HG03095 (cell line): ENCODE measurements at regions not wholly inside any gene's neighbourhood (a gene's known extent, or its start where the extent isn't known, plus 50 kb on each side); places are given as distances from the start of the nearest gene placed in this dataset.
"Not testable (repeated sequence)": the region's sequence is repeated elsewhere in the genome, so short reads cannot be mapped to it uniquely, and the experiment has no call there.

Source experiments
- ATAC-seq: cut with Tn5 transposase; IDR thresholded peaks from one replicate; pipeline ENCODE4 v1.9.1; 2021; ENCODE audit warnings: moderate library complexity; ENCODE audit not compliant: unreplicated experiment

DNA sequence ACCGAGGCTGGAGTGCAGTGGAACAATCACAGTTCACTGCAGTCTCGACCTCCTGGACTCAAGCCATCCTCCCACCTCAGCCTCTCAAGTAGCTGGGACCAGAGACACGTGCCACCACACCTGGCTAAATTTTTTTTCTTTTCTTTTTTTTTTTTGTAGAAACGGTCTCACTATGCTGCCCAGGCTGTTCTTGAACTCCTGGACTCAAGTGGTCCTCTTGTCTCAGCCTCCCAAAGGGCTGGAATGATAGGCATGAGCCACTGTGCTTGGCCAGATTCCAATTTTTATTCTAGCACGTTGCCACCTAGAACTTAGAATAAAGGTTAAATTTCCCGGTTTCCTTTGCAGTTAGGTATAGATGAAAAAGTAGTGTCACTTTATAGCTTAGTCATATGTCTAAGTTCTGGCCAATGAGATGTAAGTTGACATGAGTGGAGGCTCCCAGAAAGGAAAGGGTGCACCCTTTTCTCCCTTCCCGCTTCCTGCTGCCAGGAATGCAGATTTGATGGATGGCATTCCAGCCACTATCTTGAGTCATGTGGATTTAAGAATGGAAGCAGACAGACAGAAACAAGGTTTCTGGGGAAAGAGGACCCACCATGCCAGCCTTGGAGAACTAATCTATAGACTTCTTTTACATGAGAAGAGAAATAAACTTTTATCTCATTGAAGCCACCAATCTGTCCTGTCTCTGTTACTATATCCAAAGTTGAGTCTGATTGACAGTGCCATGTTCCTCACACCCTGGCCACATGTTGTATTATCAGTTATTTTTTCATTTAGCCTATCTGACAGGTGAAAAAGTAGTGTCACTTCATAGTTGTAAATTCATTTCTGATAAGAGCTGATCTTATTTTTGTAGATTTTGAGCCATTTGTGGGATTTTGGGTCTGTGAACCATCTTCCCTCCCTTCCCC is 60.6 kb upstream of the NCOA3 start:
- ATAC-seq, result no peak

DNA sequence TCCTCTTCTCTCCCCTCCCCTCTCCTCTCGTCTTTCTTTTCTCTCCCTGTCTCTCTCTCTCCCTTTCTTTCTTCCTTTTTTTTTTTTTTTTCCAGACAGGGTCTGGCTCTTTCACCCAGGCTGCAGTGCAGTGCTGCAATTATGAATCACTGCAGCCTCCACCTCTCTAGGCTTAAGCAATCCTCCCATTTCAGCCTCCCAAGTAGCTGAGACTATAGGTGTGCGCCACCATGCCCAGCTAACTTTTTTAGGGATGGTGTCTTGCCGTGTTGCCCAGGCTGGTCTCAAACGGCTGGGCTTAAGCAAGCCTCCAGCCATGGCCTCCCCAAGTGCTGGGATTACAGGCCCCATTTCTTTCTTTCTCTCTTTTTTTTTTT is 59.9 kb upstream of the NCOA3 start:
- ATAC-seq, result no peak

DNA sequence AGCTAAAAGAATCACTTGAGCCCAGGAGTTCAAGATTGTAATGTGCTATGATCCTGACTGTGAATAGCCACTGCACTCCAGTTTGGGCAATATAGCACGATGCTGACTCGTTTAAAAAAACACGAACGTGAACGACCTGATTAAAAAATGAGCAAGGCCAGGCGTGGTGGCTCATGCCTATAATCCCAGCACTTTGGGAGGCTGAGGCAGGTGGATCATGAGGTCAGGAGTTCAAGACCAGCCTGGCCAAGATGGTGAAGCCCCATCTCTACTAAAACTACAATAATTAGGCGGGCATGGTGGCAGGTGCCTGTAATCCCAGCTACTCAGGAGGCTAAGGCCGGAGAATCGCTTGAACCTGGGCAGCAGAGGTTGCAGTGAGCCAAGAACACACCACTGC is 58.6 kb upstream of the NCOA3 start:
- ATAC-seq, result not testable (repeated sequence)

DNA sequence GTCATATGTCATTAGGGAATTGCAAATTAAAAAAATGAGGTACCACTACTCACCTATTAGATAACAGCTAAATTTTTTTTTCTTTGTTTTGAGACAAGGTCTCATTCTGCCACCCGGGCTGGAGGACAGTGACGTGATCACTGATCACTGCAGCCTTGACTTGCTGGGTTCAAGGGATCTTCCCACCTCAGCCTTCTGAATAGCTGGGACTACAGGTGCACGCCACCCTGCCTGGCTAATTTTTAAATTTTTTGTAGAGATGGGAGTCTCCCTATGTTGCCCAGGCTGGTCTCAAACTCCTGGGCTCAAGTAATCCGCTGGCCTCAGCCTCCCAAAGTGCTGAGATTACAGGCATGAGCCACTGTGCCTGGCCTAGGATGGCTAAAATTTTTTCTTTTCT is 57.1 kb upstream of the NCOA3 start:
- no peak for ATAC-seq

DNA sequence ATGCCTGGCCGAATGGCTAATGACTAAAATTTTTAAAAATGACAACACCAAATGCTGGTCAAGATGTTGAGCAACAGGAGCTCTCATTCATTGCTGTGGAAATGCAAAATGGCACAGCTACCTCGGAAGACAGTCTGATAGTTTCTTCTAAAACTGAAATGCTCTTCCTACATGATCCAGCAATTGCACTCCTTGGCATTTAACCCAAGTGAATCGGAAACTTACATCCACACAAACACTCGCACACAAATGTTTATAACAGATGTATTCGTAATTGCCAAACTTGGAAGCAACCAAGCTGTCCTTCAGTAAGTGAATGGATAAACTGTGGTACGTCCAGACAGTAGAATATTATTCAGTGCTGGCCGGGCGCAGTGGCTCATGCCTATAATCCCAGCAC is 56.4 kb upstream of the NCOA3 start:
- no peak for ATAC-seq

DNA sequence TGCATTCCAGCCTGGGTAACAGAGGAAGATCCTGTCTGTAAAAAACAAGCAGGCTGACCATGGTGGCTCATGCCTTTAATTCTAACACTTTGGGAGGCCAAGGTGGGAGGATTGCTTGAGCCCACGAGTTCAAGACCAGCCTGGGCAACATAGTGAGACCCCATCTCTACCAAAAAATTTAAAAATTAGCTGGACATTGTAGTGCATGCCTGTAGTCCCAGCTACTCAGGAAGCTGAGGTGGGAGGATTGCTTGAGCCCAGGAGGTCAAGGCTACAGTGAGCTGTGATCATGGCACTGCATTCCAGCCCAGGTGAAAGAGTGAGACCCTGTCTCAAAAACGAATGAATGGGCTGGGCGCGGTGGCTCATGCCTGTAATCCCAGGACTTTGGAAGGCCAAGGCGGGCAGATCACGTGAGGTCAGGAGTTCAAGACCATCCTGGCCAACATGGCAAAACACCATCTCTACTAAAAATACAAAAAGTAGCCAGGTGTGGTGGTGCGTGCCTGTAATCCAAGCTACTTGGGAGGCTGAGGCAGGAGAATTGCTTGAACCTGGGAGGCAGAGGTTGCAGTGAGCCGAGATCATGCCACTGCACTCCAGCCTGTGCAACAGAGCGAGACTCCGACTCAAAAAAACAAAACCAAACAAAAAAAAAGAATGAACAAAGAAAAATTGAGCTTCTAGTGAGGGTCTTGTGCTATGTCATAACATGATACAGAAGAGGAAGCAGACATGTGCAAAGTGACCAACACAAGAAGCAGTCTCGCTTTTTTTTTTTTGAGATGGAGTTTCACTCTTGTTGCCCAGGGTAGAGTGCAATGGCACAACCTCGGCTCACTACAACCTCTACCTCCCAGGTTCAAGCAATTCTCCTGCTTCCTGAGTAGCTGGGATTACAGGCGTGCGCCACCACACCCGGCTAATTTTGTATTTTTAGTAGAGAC is 54.1 kb upstream of the NCOA3 start:
- ATAC-seq, result not testable (repeated sequence)

DNA sequence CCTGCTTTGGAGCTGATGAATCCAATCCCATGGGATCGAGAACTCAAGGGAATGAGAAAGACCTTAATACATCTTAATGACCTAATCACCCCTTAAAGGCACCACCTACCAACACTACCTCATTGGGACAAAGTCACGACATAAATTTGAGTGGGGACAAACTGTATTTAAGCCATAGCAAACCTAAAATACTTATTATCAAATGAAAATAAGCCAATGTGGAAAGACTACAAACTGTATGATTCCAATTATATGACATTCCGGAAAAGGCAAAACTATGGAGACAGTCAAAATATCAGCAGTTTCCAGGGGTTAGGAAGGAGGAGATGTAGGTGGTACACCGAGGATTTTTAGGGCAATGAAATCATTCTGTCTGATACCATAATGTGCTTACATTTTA is 53.3 kb upstream of the NCOA3 start:
- ATAC-seq, result no peak

DNA sequence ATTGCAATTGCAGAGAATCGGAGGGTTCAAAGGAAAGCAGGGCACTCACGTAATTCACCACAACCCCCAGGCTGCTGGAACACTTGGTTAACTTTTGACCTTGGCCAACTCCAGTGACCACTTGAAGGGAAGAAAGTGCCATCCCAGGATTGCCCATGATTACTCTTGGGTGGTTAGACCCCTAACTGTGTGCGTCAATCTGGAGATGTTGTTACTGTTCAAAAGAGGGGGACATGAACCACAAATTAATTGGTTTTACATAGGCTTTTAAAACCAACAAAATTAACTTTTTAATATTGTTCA is 50.1 kb upstream of the NCOA3 start:
- ATAC-seq, result no peak
